ENCODE measurements at regions not wholly inside any gene's neighbourhood (a gene's known extent, or its start where the extent isn't known, plus 50 kb on each side); places are given as distances from the start of the nearest gene placed in this dataset.

DNA sequence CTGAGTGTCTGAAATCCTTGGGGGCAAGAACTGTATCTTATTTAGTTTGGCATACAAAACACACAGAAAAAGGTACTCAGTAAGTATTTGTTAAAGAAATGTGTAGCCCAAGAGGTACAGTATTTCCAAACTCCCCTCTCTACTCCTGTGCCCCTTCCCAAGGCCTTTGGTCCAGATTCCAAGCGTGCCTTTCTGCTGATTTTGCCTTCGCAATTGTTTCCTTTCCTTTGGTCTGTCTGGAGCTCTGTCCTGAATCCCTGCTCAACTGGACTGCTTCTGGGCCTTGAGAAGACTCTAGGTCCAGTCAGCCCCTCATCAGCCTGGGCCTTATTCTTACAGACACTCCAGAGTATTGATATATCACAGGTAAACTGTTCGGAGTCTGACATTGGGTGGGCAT is 122.2 kb upstream of the SYNCRIP start:
- no peak overlapping the region for H3K14ac ChIP-seq (ENCODE audit: insufficient read depth, low read length)
- no peaks in the 10 kb centered on the region for H4K20me1 ChIP-seq (ENCODE audit: control insufficient read depth, insufficient read depth, insufficient read length)
- H3K4me2 ChIP-seq (ENCODE audit: insufficient read depth, insufficient read length, low read length): no peak overlapping the region
- H2BK15ac ChIP-seq (ENCODE audit: low read depth, low read length): no peak overlapping the region
- H2BK120ac ChIP-seq (ENCODE audit: low read depth, low read length, poor library complexity, severe bottlenecking): no peak overlapping the region
- H3K79me2 ChIP-seq (ENCODE audit: insufficient read depth, low read length): no peaks in the 10 kb centered on the region
- H3K18ac ChIP-seq (ENCODE audit: insufficient read length, low read depth, low read length): no peak overlapping the region
- no peak overlapping the region for H3K4ac ChIP-seq (ENCODE audit: low read depth, low read length)
- no peak overlapping the region for H2BK5ac ChIP-seq (ENCODE audit: insufficient read length, low read length)
- no peak overlapping the region for H3K9ac ChIP-seq (ENCODE audit: extremely low read depth, insufficient read length, low read length)
- no peak overlapping the region for H3K27ac ChIP-seq (ENCODE audit: insufficient read length, low read depth, low read length)
- Mint-ChIP-seq H3K9me3 (peaks cover 7 to 29% of the 10 kb centered on the region in 2 experiments; a peak in 4 of 5 replicates), H3K4me3 (no peak overlapping the region), H3K36me3 (ENCODE audit: insufficient read depth in 1 of 3, low read depth in 3 of 3) (peaks cover 0 to 6% (median 0%) of the 10 kb centered on the region in 3 experiments; a peak in 3 of 7 replicates), H3K27ac (peak overlapping the region in 1 of 3 experiments; percentile 82; a peak in 1 of 7 replicates), H3K27me3 (ENCODE audit: low read depth) (0 out of 2 replicates have a peak, but pooled peaks cover 2% of the 10 kb centered on the region), H3K4me1 (no peaks in the 10 kb centered on the region)
- H3T11ph ChIP-seq (ENCODE audit: low read length): no peak overlapping the region
- H3K23me2 ChIP-seq (ENCODE audit: insufficient read length, low read depth, low read length, poor library complexity, severe bottlenecking): no peaks in the 10 kb centered on the region
- H2AK5ac ChIP-seq (ENCODE audit: insufficient read length, low read length): no peak overlapping the region
- TF ChIP-seq, protein P1, sequence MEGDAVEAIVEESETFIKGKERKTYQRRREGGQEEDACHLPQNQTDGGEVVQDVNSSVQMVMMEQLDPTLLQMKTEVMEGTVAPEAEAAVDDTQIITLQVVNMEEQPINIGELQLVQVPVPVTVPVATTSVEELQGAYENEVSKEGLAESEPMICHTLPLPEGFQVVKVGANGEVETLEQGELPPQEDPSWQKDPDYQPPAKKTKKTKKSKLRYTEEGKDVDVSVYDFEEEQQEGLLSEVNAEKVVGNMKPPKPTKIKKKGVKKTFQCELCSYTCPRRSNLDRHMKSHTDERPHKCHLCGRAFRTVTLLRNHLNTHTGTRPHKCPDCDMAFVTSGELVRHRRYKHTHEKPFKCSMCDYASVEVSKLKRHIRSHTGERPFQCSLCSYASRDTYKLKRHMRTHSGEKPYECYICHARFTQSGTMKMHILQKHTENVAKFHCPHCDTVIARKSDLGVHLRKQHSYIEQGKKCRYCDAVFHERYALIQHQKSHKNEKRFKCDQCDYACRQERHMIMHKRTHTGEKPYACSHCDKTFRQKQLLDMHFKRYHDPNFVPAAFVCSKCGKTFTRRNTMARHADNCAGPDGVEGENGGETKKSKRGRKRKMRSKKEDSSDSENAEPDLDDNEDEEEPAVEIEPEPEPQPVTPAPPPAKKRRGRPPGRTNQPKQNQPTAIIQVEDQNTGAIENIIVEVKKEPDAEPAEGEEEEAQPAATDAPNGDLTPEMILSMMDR (conservative IDR thresholded peaks at IDR 0.05): no peak
- H4K8ac ChIP-seq (replicated peaks; ENCODE audit: insufficient read length, low read depth, low read length): no peak overlapping the region
- H3K79me1 ChIP-seq (ENCODE audit: insufficient read depth, low read depth, low read length, poor library complexity, severe bottlenecking): no peaks in the 10 kb centered on the region
- H3K27me3 ChIP-seq (ENCODE audit: insufficient read depth, low read length): no peaks in the 10 kb centered on the region
- H2BK20ac ChIP-seq (ENCODE audit: low read depth, low read length, poor library complexity, severe bottlenecking): no peak overlapping the region
- no peak overlapping the region for H4K91ac ChIP-seq (ENCODE audit: insufficient read length, low read depth, low read length)
- no CpG with 5 or more reads among the region's 3 CpGs for WGBS (ENCODE audit: extremely low coverage, insufficient read length, low lambda C conversion rate)
- no peak overlapping the region for H3K56ac ChIP-seq (ENCODE audit: insufficient read length, low read depth, low read length)
- H2AFZ ChIP-seq (ENCODE audit: low read length): no peak overlapping the region
- no peaks in the 10 kb centered on the region for H3K4me1 ChIP-seq (ENCODE audit: insufficient read depth, low read length)
- H3K23ac ChIP-seq (ENCODE audit: insufficient read length, low read depth, low read length): no peak overlapping the region
- H2BK12ac ChIP-seq (ENCODE audit: insufficient read length, low read depth, low read length): no peak overlapping the region
- DNase-seq: no peak
- no peaks in the 10 kb centered on the region for H3K9me3 ChIP-seq (ENCODE audit: control insufficient read depth, low read depth, low read length)
- H4K5ac ChIP-seq (ENCODE audit: insufficient read length, low read depth, low read length): no peak overlapping the region
